ENCODE measurements at regions not wholly inside any gene's neighbourhood (a gene's known extent, or its start where the extent isn't known, plus 50 kb on each side); places are given as distances from the start of the nearest gene placed in this dataset.

DNA sequence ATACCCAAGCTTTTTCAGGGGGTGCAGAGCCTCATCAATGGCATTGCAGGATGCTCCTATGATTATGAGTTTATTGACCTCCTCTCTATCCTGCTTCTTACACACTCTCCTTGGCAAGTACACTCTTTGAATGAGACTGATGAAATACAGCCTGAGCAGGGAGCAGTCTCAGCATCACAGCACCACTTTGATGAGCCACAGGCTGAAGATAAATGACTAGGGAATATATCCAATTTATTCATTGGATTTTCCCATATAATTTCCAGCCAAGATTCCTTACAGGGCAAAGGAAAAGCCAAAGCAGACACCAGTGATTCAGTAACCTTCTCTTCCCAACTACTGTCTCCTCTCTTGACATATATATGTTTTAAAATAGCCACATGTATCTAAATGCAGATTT, 79.2 kb downstream of the CASP12 start:
- ATAC-seq (no peak), FAIRE-seq (no peak), DNase-seq (ENCODE audit: low spot score) (no peak)
- ChIA-PET CTCF (ENCODE audit: low intra/inter-chr PET ratio, low total read pairs) (no interaction called here), POLR2A (no interaction called here)
- Histone ChIP-seq H3K79me2 (ENCODE audit: insufficient read depth, low read length) (no peaks in the 10 kb centered on the region), H3K4me1 (ENCODE audit: insufficient read depth, low read length) (no peaks in the 10 kb centered on the region), H3K4me2 (ENCODE audit: low read depth, low read length) (no peak overlapping the region), H3K9me3 (ENCODE audit: low read length) (no peaks in the 10 kb centered on the region), H3K36me3 (replicated peaks in 1 of 2; ENCODE audit: control insufficient read depth in 1 of 2, insufficient read depth in 2 of 2, low read length in 2 of 2) (no peaks in the 10 kb centered on the region), H3K27me3 (ENCODE audit: control insufficient read depth in 1 of 2, insufficient read depth in 2 of 2, low read length in 2 of 2) (no peaks in the 10 kb centered on the region), H3K9ac (ENCODE audit: insufficient read depth, low read depth, low read length) (no peak overlapping the region), H3K4me3 (replicated peaks in 1 of 3; ENCODE audit: insufficient read depth in 1 of 3, low read depth in 2 of 3, low read length in 3 of 3) (no peak overlapping the region), H4K20me1 (ENCODE audit: insufficient read depth, low read length) (no peaks in the 10 kb centered on the region), H3K27ac (ENCODE audit: extremely low read length, insufficient read depth, low read length) (no peak overlapping the region), H2AFZ (ENCODE audit: low read length) (no peak overlapping the region)
- intact Hi-C loops (cut with micrococcal nuclease; ENCODE audit: unreplicated experiment): no loop called here
- TF ChIP-seq ZNF431 (CRISPR knock-in tag; IDR thresholded peaks at IDR 0.05; ENCODE audit: borderline replicate concordance, low read depth) (no peak), PAX8 (CRISPR knock-in tag; IDR thresholded peaks at IDR 0.05; ENCODE audit: borderline replicate concordance) (no peak), BCL6 (CRISPR knock-in tag; IDR thresholded peaks at IDR 0.05) (no peak), TBX3 (IDR thresholded peaks at IDR 0.05; ENCODE audit: borderline replicate concordance) (no peak), SALL2 (CRISPR knock-in tag; IDR thresholded peaks at IDR 0.05) (no peak), SMC3 (IDR thresholded peaks at IDR 0.05; ENCODE audit: low read length) (no peak)
- TF ChIP-seq, protein P1, sequence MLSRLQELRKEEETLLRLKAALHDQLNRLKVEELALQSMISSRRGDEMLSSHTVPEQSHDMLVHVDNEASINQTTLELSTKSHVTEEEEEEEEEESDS (CRISPR knock-in tag; IDR thresholded peaks at IDR 0.05; ENCODE audit: borderline replicate concordance): no peak
- TF ChIP-seq, protein P2, sequence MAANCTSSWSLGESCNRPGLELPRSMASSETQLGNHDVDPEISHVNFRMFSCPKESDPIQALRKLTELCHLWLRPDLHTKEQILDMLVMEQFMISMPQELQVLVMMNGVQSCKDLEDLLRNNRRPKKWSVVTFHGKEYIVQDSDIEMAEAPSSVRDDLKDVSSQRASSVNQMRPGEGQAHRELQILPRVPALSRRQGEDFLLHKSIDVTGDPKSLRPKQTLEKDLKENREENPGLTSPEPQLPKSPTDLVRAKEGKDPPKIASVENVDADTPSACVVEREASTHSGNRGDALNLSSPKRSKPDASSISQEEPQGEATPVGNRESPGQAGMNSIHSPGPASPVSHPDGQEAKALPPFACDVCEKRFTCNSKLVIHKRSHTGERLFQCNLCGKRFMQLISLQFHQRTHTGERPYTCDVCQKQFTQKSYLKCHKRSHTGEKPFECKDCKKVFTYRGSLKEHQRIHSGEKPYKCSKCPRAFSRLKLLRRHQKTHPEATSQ (CRISPR knock-in tag; IDR thresholded peaks at IDR 0.05; ENCODE audit: borderline replicate concordance): no peak
- in situ Hi-C loops (cut with HindIII; ENCODE audit: extremely low pct_ligation_motif_present, low pct_unique_long_range_greater_than_20kb): no loop called here
- no TSS peak for BruUV-seq (replicated peaks)

DNA sequence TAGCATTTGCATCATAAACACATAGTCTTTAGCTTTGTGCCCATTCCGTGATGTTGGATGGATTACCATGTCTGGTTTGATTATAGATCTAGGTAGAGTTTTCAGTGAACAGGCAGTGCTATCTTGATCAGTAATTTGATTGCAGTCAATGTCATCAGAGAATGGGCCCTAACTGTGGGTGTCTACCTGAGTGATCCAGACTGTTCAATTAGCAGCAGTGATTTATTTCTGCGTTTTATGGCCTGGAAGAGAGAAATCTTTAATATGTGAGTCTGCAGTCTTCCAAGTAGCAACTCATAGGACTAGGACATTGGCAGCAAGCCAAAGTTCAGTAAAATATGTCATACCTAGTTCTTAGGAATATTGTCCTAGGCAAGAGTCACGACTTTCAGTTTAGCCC, 80.3 kb downstream of the CASP12 start:
- Histone ChIP-seq H3K27me3 (ENCODE audit: control insufficient read depth in 1 of 2, insufficient read depth in 2 of 2, low read length in 2 of 2) (no peaks in the 10 kb centered on the region), H4K20me1 (ENCODE audit: insufficient read depth, low read length) (no peaks in the 10 kb centered on the region), H3K4me1 (ENCODE audit: insufficient read depth, low read length) (no peaks in the 10 kb centered on the region), H3K79me2 (ENCODE audit: insufficient read depth, low read length) (no peaks in the 10 kb centered on the region), H3K9me3 (ENCODE audit: low read length) (no peaks in the 10 kb centered on the region), H3K4me3 (replicated peaks in 1 of 3; ENCODE audit: insufficient read depth in 1 of 3, low read depth in 2 of 3, low read length in 3 of 3) (no peak overlapping the region), H2AFZ (ENCODE audit: low read length) (no peak overlapping the region), H3K27ac (ENCODE audit: extremely low read length, insufficient read depth, low read length) (no peak overlapping the region), H3K9ac (ENCODE audit: insufficient read depth, low read depth, low read length) (no peak overlapping the region), H3K4me2 (ENCODE audit: low read depth, low read length) (no peak overlapping the region), H3K36me3 (replicated peaks in 1 of 2; ENCODE audit: control insufficient read depth in 1 of 2, insufficient read depth in 2 of 2, low read length in 2 of 2) (no peaks in the 10 kb centered on the region)
- POLR2A ChIA-PET: no interaction called here
- FAIRE-seq (no peak), DNase-seq (ENCODE audit: low spot score) (no peak), ATAC-seq (no peak)
- BruUV-seq (replicated peaks): no TSS peak
- WGBS (ENCODE audit: low lambda C conversion rate): 6% methylated on average over 3 of the region's 3 CpGs
- intact Hi-C loops (cut with micrococcal nuclease; ENCODE audit: unreplicated experiment): no loop called here
- CTCF ChIA-PET (ENCODE audit: low intra/inter-chr PET ratio, low total read pairs): no interaction called here
- in situ Hi-C loops (cut with HindIII; ENCODE audit: extremely low pct_ligation_motif_present, low pct_unique_long_range_greater_than_20kb): no loop called here
- TF ChIP-seq, protein P3, sequence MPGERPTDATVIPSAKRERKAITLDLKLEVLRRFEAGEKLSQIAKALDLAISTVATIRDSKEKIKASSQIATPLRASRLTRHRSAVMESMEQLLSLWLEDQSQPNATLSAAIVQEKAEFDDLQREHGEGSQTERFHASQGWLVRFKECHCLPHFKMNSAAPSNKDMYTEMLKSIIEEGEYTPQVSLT (CRISPR knock-in tag; IDR thresholded peaks at IDR 0.05; ENCODE audit: borderline replicate concordance, low read depth): no peak
- no peak for TF ChIP-seq THAP11 (CRISPR knock-in tag; IDR thresholded peaks at IDR 0.05)
- TF ChIP-seq HOXA7 (CRISPR knock-in tag; IDR thresholded peaks at IDR 0.05): no peak
- TF ChIP-seq ZNF232 (CRISPR knock-in tag; IDR thresholded peaks at IDR 0.05; ENCODE audit: borderline replicate concordance): no peak
- no peak for TF ChIP-seq SOX5 (CRISPR knock-in tag; IDR thresholded peaks at IDR 0.05; ENCODE audit: borderline replicate concordance)
